Esophagus muscularis mucosa (tissue), 3 donors: ENCODE measurements at regions not wholly inside any gene's neighbourhood (a gene's known extent, or its start where the extent isn't known, plus 50 kb on each side); places are given as distances from the start of the nearest gene placed in this dataset.

Experiments used
- POLR2A ChIP-seq: fragments of 450-650 bp; IDR thresholded peaks from one replicate; pipeline ENCODE4 v1.6.1; 2017; ENCODE audit warnings: antibody characterized with exemption, moderate library complexity, mild to moderate bottlenecking, low read depth
- TF ChIP-seq, protein P1 (sequence below), 3 experiments: fragments of 200-600 bp in 2 of 3; fragments of 450-650 bp in 1 of 3; sonication (generic) in 2 of 3; IDR thresholded peaks; one replicate each; pipeline ENCODE4 v1.5.1; 2017 to 2019; ENCODE audit warnings: antibody characterized with exemption in 3 of 3, mild to moderate bottlenecking in 2 of 3, moderate library complexity in 1 of 3

DNA sequence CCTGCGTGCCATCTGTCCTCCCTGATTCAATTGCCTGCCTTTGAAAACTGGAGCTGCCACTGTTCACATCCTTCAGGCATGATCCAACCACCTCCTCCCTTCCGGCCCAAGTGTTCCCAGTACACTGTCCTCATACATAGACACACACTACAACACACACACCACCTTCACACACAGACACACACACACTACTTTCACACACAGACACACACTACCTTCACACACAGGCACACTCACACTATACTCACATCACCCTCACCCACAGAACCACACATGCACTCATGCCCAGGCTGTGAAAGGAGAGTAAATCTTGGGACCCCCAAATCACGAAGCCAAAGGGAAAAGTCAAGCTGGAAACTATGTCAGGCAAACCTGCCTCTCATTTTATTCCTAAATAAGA lies 109.4 kb upstream of the MYLIP start:
- TF ChIP-seq, protein P1, sequence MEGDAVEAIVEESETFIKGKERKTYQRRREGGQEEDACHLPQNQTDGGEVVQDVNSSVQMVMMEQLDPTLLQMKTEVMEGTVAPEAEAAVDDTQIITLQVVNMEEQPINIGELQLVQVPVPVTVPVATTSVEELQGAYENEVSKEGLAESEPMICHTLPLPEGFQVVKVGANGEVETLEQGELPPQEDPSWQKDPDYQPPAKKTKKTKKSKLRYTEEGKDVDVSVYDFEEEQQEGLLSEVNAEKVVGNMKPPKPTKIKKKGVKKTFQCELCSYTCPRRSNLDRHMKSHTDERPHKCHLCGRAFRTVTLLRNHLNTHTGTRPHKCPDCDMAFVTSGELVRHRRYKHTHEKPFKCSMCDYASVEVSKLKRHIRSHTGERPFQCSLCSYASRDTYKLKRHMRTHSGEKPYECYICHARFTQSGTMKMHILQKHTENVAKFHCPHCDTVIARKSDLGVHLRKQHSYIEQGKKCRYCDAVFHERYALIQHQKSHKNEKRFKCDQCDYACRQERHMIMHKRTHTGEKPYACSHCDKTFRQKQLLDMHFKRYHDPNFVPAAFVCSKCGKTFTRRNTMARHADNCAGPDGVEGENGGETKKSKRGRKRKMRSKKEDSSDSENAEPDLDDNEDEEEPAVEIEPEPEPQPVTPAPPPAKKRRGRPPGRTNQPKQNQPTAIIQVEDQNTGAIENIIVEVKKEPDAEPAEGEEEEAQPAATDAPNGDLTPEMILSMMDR (IDR thresholded peaks at IDR 0.05) = no peak
- TF ChIP-seq POLR2A = no peak
